ENCODE measurements at regions not wholly inside any gene's neighbourhood (a gene's known extent, or its start where the extent isn't known, plus 50 kb on each side); places are given as distances from the start of the nearest gene placed in this dataset.

- no peaks in the 10 kb centered on the region for H3K9me3 ChIP-seq (ENCODE audit: low read depth)
- H2AFZ ChIP-seq (replicated peaks) = no peak overlapping the region
- H4K20me1 ChIP-seq (ENCODE audit: low read depth) = no peaks in the 10 kb centered on the region
- no peaks in the 10 kb centered on the region for H3K4me1 Mint-ChIP-seq
- H3K36me3 ChIP-seq = no peaks in the 10 kb centered on the region
- H3K4me3 ChIP-seq = no peak overlapping the region
- peaks cover 8% of the 10 kb centered on the region for H3K9me3 Mint-ChIP-seq
- H3K9ac ChIP-seq = no peak overlapping the region
- H3K4me3 Mint-ChIP-seq = no peak overlapping the region
- no peaks in the 10 kb centered on the region for H3K4me1 ChIP-seq
- no peaks in the 10 kb centered on the region for H3K27me3 ChIP-seq
- TF ChIP-seq EZH2 (IDR thresholded peaks at IDR 0.05) (no peak), CTCF (IDR thresholded peaks at IDR 0.05) (no peak)
- DNase-seq (ENCODE audit: low spot score) = no peak
- peaks cover 8% of the 10 kb centered on the region for H3K27me3 Mint-ChIP-seq (ENCODE audit: insufficient read depth, low read depth)
- no peaks in the 10 kb centered on the region for H3K79me2 ChIP-seq (ENCODE audit: low read depth)
- H3F3A ChIP-seq (ENCODE audit: low read depth) = peaks cover 27% of the 10 kb centered on the region
- H3K27ac ChIP-seq = no peak overlapping the region
- H3K36me3 Mint-ChIP-seq = no peaks in the 10 kb centered on the region
- no peak overlapping the region for H3K27ac Mint-ChIP-seq
- no peak overlapping the region for H3K4me2 ChIP-seq
Observed at GRCh38 chrX:567891-568290, 62.7 kb upstream of the SHOX start.

- Histone ChIP-seq H3K4me3 (no peak overlapping the region), H3K9me3 (ENCODE audit: low read depth) (no peaks in the 10 kb centered on the region), H3K4me2 (no peak overlapping the region), H3K27ac (no peak overlapping the region), H3F3A (ENCODE audit: low read depth) (peaks cover 27% of the 10 kb centered on the region), H3K79me2 (ENCODE audit: low read depth) (no peaks in the 10 kb centered on the region), H3K4me1 (no peaks in the 10 kb centered on the region), H2AFZ (replicated peaks) (no peak overlapping the region), H3K36me3 (no peaks in the 10 kb centered on the region), H3K27me3 (no peaks in the 10 kb centered on the region), H4K20me1 (ENCODE audit: low read depth) (no peaks in the 10 kb centered on the region), H3K9ac (no peak overlapping the region)
- no peaks in the 10 kb centered on the region for H3K36me3 Mint-ChIP-seq
- no peak for TF ChIP-seq EZH2phosphoT487 (IDR thresholded peaks at IDR 0.05)
- H3K4me3 Mint-ChIP-seq = no peak overlapping the region
- no peaks in the 10 kb centered on the region for H3K4me1 Mint-ChIP-seq
- H3K9me3 Mint-ChIP-seq = peaks cover 8% of the 10 kb centered on the region
- no peak overlapping the region for H3K27ac Mint-ChIP-seq
- peaks cover 8% of the 10 kb centered on the region for H3K27me3 Mint-ChIP-seq (ENCODE audit: insufficient read depth, low read depth)
- DNase-seq (ENCODE audit: low spot score) = no peak
Observed at GRCh38 chrX:568311-568710, 62.3 kb upstream of the SHOX start.

- no peaks in the 10 kb centered on the region for H3K4me1 Mint-ChIP-seq
- H3K9me3 ChIP-seq (ENCODE audit: low read depth) = no peaks in the 10 kb centered on the region
- H3K27me3 Mint-ChIP-seq (ENCODE audit: insufficient read depth, low read depth) = peaks cover 6% of the 10 kb centered on the region
- no peak for DNase-seq (ENCODE audit: low spot score)
- H3K36me3 Mint-ChIP-seq = no peaks in the 10 kb centered on the region
- no peaks in the 10 kb centered on the region for H3K36me3 ChIP-seq
- H3K9me3 Mint-ChIP-seq = peaks cover 3% of the 10 kb centered on the region
- H3K4me3 Mint-ChIP-seq = no peak overlapping the region
- peaks cover 19% of the 10 kb centered on the region for H3K27me3 ChIP-seq
- H3K4me2 ChIP-seq = no peak overlapping the region
- peak overlapping the region; percentile 5 for H2AFZ ChIP-seq (replicated peaks)
- H3K27ac ChIP-seq = no peak overlapping the region
- H3K79me2 ChIP-seq (ENCODE audit: low read depth) = no peaks in the 10 kb centered on the region
- no peaks in the 10 kb centered on the region for H3K4me1 ChIP-seq
- no peak overlapping the region for H3K4me3 ChIP-seq
- TF ChIP-seq EZH2 (IDR thresholded peaks at IDR 0.05) (no peak), EZH2phosphoT487 (IDR thresholded peaks at IDR 0.05) (no peak), CTCF (IDR thresholded peaks at IDR 0.05) (no peak)
- peaks cover 31% of the 10 kb centered on the region for H3F3A ChIP-seq (ENCODE audit: low read depth)
- H3K27ac Mint-ChIP-seq = no peak overlapping the region
- H4K20me1 ChIP-seq (ENCODE audit: low read depth) = no peaks in the 10 kb centered on the region
- no peak overlapping the region for H3K9ac ChIP-seq
Observed at GRCh38 chrX:572538-573124, 58.0 kb upstream of the SHOX start.

- Mint-ChIP-seq H3K4me3 (no peak overlapping the region), H3K4me1 (no peaks in the 10 kb centered on the region), H3K36me3 (no peaks in the 10 kb centered on the region), H3K27me3 (ENCODE audit: insufficient read depth, low read depth) (peaks cover 12% of the 10 kb centered on the region), H3K9me3 (no peaks in the 10 kb centered on the region), H3K27ac (no peak overlapping the region)
- Histone ChIP-seq H2AFZ (replicated peaks) (no peak overlapping the region), H3K79me2 (ENCODE audit: low read depth) (no peaks in the 10 kb centered on the region), H3K4me2 (no peak overlapping the region), H3K9me3 (ENCODE audit: low read depth) (no peaks in the 10 kb centered on the region), H3K27ac (no peak overlapping the region), H3F3A (ENCODE audit: low read depth) (peaks cover 21% of the 10 kb centered on the region), H3K4me1 (no peaks in the 10 kb centered on the region), H3K4me3 (no peak overlapping the region), H3K27me3 (peaks cover 28% of the 10 kb centered on the region), H3K9ac (no peak overlapping the region), H4K20me1 (ENCODE audit: low read depth) (no peaks in the 10 kb centered on the region), H3K36me3 (no peaks in the 10 kb centered on the region)
- no peak for TF ChIP-seq EZH2 (IDR thresholded peaks at IDR 0.05)
- no peak for TF ChIP-seq EZH2phosphoT487 (IDR thresholded peaks at IDR 0.05)
- no peak for TF ChIP-seq CTCF (IDR thresholded peaks at IDR 0.05)
- peak; percentile 11 for DNase-seq (ENCODE audit: low spot score)
Observed at GRCh38 chrX:574251-574650, 56.3 kb upstream of the SHOX start.

Data from neural progenitor cell (in vitro differentiated cells).